ENCODE measurements at regions not wholly inside any gene's neighbourhood (a gene's known extent, or its start where the extent isn't known, plus 50 kb on each side); places are given as distances from the start of the nearest gene placed in this dataset.
"Not testable (repeated sequence)": the region's sequence is repeated elsewhere in the genome, so short reads cannot be mapped to it uniquely, and the experiment has no call there.

- H3K27me3 ChIP-seq (replicated peaks in 1 of 4; ENCODE audit: control insufficient read depth in 3 of 4, extremely low read depth in 1 of 4, insufficient read depth in 3 of 4, low read length in 3 of 4); H3K79me2 ChIP-seq (ENCODE audit: control insufficient read depth in 1 of 2, insufficient read depth in 2 of 2, low read length in 2 of 2); H2BK5ac ChIP-seq (ENCODE audit: low read depth, low read length); H3K23me2 ChIP-seq (ENCODE audit: low read depth, low read length); H2BK12ac ChIP-seq (ENCODE audit: low read depth, low read length); H3K9me3 ChIP-seq (ENCODE audit: insufficient read depth in 2 of 2, low read depth in 1 of 2, low read length in 1 of 2); H3K14ac ChIP-seq (ENCODE audit: insufficient read length); H3K9ac ChIP-seq (replicated peaks in 1 of 4; ENCODE audit: extremely low read depth in 1 of 4, low read depth in 3 of 4, low read length in 3 of 4); H2AK5ac ChIP-seq (ENCODE audit: low read depth, low read length); FAIRE-seq; H3K23ac ChIP-seq (ENCODE audit: insufficient read length); POLR2A ChIA-PET (ENCODE audit: partially characterized antibody); H3K4me2 ChIP-seq (ENCODE audit: insufficient read depth in 1 of 2, low read depth in 2 of 2, low read length in 2 of 2); H4K5ac ChIP-seq (ENCODE audit: insufficient read length, low read depth, low read length); H3K18ac ChIP-seq (ENCODE audit: extremely low read depth, low read length); H3K36me3 ChIP-seq (ENCODE audit: control insufficient read depth in 2 of 4, insufficient read depth in 4 of 4, low read length in 3 of 4); H4K8ac ChIP-seq (ENCODE audit: extremely low read depth, insufficient read depth, low read length); H2AFZ ChIP-seq (ENCODE audit: low read length); H3K56ac ChIP-seq (replicated peaks; ENCODE audit: insufficient read length, low read depth, low read length); H2BK15ac ChIP-seq (ENCODE audit: low read length); H3K79me1 ChIP-seq (ENCODE audit: low read depth, low read length); H3K4me3 ChIP-seq (ENCODE audit: extremely low read depth in 1 of 4, insufficient read depth in 2 of 4, low read depth in 3 of 4, low read length in 4 of 4); H3K4ac ChIP-seq (replicated peaks; ENCODE audit: insufficient read length, low read depth, low read length); DNase-seq (ENCODE audit: low read depth in 1 of 2, low spot score in 2 of 2); CTCF ChIA-PET (ENCODE audit: partially characterized antibody); H2BK120ac ChIP-seq (replicated peaks; ENCODE audit: low read depth, low read length); H4K91ac ChIP-seq (replicated peaks; ENCODE audit: insufficient read length, low read length); H2BK20ac ChIP-seq (ENCODE audit: low read length); H3K4me1 ChIP-seq (replicated peaks in 1 of 4; ENCODE audit: control insufficient read depth in 3 of 4, insufficient read depth in 4 of 4, low read length in 3 of 4); H4K20me1 ChIP-seq (replicated peaks in 1 of 2; ENCODE audit: control insufficient read depth in 1 of 2, insufficient read depth in 2 of 2, low read length in 2 of 2); H3K27ac ChIP-seq (ENCODE audit: low read depth, low read length): not testable (repeated sequence)
- WGBS, 2 experiments (ENCODE audit: extremely low coverage in 1 of 2, insufficient coverage in 1 of 2, insufficient read length in 1 of 2, insufficient replicate concordance in 2 of 2, low coverage in 1 of 2, low lambda C conversion rate in 2 of 2, missing lambda C conversion rate in 1 of 2), result 84% methylated on average over 5 of the region's 5 CpGs; no CpG with 5 or more reads in 1 of the 2 experiments
Observed at GRCh38 chr6:67804808-67805207, 830.3 kb upstream of the ADGRB3 start.

Data from H1 (cell line).